Glomerular endothelial cell (primary cell): ENCODE measurements at regions not wholly inside any gene's neighbourhood (a gene's known extent, or its start where the extent isn't known, plus 50 kb on each side); places are given as distances from the start of the nearest gene placed in this dataset.

Experiments used
- DNase-seq: peaks from one replicate; pipeline ENCODE4 v3.0.0-alpha.2; 2011; ENCODE audit warnings: low read depth, low spot score; ENCODE audit errors: extremely low read depth

- no peak for DNase-seq
Measured at GRCh38 chr16:65878347-65878746, 488.1 kb upstream of the CDH5 start.

- no peak for DNase-seq
Measured at GRCh38 chr16:65876624-65877023, 489.9 kb upstream of the CDH5 start.

GRCh38 chr16:65876056-65876408 lies 490.5 kb upstream of the CDH5 start:
- DNase-seq, result no peak

- no peak for DNase-seq
Measured at GRCh38 chr16:65875381-65876055, 491.0 kb upstream of the CDH5 start.

- DNase-seq, result no peak
Measured at GRCh38 chr16:65869261-65869660, 497.2 kb upstream of the CDH5 start.

- DNase-seq, result no peak
Measured at GRCh38 chr16:65867276-65867960, 499.1 kb upstream of the CDH5 start.

GRCh38 chr16:65863236-65863635 lies 503.3 kb upstream of the CDH5 start:
- no peak for DNase-seq

- DNase-seq, result no peak
Measured at GRCh38 chr16:65861131-65861731, 505.3 kb upstream of the CDH5 start.

- no peak for DNase-seq
Measured at GRCh38 chr16:65855171-65856145, 511.0 kb upstream of the CDH5 start.

GRCh38 chr16:65846210-65846602 lies 520.3 kb upstream of the CDH5 start:
- no peak for DNase-seq

- no peak for DNase-seq
Measured at GRCh38 chr16:65845466-65846209, 520.9 kb upstream of the CDH5 start.

- DNase-seq, result no peak
Measured at GRCh38 chr16:65843941-65844340, 522.5 kb upstream of the CDH5 start.

- no peak for DNase-seq
Measured at GRCh38 chr16:65842067-65842466, 524.4 kb upstream of the CDH5 start.

- no peak for DNase-seq
Measured at GRCh38 chr16:65838001-65838400, 528.5 kb upstream of the CDH5 start.

- no peak for DNase-seq
Measured at GRCh38 chr16:65837464-65837863, 529.0 kb upstream of the CDH5 start.

- no peak for DNase-seq
Measured at GRCh38 chr16:65834688-65835087, 531.8 kb upstream of the CDH5 start.

- no peak for DNase-seq
Measured at GRCh38 chr16:65833171-65833871, 533.2 kb upstream of the CDH5 start.

GRCh38 chr16:65832679-65833078 lies 533.8 kb upstream of the CDH5 start:
- no peak for DNase-seq

GRCh38 chr16:65831903-65832666 lies 534.4 kb upstream of the CDH5 start:
- no peak for DNase-seq
